Uterus (tissue), 2 donors: ENCODE measurements at regions not wholly inside any gene's neighbourhood (a gene's known extent, or its start where the extent isn't known, plus 50 kb on each side); places are given as distances from the start of the nearest gene placed in this dataset.

Source experiments
- CTCF ChIP-seq, 4 experiments: fragments of 200-600 bp in 2 of 4; fragments of 450-650 bp in 2 of 4; sonication (generic) in 2 of 4; IDR thresholded peaks; one replicate each; pipeline ENCODE4 v1.5.1; 2016 to 2019; ENCODE audit warnings: antibody characterized with exemption in 4 of 4, mild to moderate bottlenecking in 2 of 4, moderate library complexity in 1 of 4
- POLR2A ChIP-seq, 2 donors: fragments of 450-650 bp; IDR thresholded peaks; one replicate each; pipeline ENCODE4 v1.6.1; 2016; ENCODE audit warnings: antibody characterized with exemption in 2 of 2, mild to moderate bottlenecking in 1 of 2, moderate library complexity in 1 of 2

GRCh38 chr11:29844031-29844430 is 172.8 kb downstream of the KCNA4 start:
- TF ChIP-seq CTCF (IDR thresholded peaks at IDR 0.05) (no peak), POLR2A (IDR thresholded peaks at IDR 0.05) (no peak)
